ENCODE measurements at regions not wholly inside any gene's neighbourhood (a gene's known extent, or its start where the extent isn't known, plus 50 kb on each side); places are given as distances from the start of the nearest gene placed in this dataset.

DNA sequence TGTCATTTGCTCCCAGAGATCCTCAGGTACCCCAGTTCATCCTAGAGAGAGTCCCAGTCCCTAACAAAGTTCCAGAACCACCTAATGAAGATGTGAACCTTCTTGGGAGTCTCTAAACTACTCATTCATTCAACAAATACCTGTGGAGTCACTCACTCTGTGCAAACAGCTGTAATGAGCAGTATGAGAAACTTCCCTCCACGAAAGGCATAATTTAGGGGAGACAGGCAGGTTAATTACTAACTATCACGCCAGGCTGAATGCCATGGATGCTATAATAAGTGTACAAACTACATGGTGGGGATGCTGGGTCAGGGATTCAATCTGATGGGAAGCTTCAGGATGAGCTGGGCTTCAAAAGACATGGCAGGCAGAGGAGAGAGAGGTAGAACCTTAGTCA lies 70.1 kb upstream of the AFDN start:
- no peak for DNase-seq (ENCODE audit: low read depth)

DNA sequence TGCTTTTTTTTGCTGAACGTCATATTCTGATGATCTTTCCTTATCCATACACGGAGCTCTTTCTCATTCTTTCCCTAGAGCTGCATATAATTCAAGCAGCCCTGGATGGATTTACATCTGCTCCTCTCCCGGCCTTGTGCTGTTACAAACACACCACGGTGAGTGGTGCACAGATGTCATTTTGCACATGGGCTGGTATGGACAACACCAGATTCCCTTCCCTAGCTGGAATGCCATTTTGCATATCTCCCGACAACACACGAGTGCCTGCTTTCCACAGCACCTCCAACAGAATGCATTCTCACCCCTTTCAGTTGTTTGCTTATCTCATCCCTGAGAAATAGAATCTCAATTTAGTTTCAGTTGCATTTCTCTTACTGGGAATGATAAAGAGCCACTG lies 69.5 kb upstream of the AFDN start:
- no peak for DNase-seq (ENCODE audit: low read depth)

DNA sequence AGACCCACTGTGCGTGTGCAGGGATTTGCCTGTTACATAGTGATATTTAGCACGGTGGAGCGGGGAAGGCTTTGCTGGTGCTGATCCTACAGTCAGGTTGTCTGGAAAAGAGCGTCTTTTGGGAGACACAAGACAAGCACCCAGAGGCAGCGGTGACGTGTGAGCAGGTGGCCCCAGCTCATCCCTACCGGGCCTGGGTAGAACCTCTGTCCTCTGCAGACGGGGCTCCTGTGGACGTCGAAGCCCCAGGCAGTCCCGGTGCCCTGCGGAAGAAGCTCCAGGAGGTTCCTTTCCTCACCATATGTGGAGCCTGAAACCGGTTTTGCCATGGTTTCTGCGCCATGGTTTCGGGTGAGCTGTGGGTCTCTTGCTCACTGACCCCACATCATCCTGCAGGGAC lies 68.9 kb upstream of the AFDN start:
- no peak for DNase-seq (ENCODE audit: low read depth)

DNA sequence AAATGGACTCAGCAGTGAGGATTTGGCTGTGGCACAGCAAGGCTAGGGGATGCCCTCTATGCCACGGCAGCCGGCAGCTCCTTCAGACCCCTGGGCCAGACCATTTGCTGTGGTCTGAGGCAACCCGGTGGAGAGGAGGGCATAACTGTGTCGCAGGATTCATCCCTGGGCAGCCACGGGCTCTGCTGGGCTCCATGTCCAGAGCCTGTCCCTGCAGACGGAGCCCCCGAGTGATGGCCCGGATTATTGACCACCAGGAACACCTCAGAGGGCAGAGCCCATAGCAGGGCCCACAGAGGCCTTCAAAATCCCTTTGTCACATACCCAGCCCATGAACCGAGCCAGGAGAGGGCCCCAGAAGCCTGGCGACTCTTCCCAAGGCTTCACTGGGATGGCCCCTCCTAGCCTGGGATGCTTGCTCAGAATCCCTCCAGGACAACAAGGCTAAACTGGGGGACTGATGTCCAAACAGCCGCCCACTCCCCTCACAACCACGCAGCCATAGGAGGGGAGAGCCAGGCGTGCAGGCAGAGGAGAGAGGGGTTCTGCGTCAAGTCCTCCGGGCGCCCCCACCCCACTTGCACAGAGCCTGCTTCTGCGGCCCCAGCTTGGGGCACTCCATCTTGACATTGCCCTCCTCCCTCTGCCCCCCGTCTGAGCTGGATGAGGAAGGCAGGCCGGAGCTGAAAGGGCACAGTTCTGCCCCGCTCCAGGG lies 68.2 kb upstream of the AFDN start:
- no peak for DNase-seq (ENCODE audit: low read depth)

DNA sequence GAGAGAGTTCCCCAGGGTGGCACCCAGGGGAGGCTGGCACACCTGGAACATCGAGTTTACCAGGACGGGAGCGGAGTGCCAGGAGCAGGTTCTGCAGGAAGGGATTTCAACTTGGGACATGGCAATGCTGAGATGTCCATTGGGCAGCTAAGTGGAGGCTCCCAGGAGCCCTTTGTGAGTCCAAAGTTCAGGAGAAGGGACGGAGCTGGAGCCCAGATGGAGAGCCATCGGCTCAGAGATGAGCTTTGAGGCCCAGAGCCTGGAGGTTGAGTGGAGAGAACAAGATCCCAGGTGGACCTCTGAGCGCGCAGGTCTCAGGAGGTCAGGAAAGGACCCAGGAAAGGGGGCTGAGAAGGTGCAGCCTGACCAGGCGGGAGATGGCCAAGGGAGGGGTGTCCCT lies 67.5 kb upstream of the AFDN start:
- no peak for DNase-seq (ENCODE audit: low read depth)

DNA sequence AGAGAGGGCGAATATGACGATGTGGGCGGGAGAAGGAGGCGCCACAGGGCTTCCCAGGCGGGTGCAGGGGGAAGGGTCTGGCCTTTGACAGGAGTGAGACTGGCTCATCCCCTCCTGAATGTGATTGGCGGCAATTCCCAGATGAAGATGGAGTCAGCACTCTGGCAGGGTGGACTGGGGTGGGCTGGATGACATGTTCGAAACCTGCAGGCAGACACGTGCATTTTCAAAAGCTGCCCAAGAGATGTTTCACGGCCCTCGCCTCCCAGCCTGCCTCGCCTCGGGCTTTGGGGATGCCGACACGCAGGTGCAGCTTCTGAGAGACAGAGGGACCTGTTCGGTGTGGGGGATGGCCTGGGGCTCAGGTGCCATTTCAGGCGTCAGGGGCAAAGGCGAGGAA lies 66.8 kb upstream of the AFDN start:
- DNase-seq (ENCODE audit: low read depth) = no peak

DNA sequence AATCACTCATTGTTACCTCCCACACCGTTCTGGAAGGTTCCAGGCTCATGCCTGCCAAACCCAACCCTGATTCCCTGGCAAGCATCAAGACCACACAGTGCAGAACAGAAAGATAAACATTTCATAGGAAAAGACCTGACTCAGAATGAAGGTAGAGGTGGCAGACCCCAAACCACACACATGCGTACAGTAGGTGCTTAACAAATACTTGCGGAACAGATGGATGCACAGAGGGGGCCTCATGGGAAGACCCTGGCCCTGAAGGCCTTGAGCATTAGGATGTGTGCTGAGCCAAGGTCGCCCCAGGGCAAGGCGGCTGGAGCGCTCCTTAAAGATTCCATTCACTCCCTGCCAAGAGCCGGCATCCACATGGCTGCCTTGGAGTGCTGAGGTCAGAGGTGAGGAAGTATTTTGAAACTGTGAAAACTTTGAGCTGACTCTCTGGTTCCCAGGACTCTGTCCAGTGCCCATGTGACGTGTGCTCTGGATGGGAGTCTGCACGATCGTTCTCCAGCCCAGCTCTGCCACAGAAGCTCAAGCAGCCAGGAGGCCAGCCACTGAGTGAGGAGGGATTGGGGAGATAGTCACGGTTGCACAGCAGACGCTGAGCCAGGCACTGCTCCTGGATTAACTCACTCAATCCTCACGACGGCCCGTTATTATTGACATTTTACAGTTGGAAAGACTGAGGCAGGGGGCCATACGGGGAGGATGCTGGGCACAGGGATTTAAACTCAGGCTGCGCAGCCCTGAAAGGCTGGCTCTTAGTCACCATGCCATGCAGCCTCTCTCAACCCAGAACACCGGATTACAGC lies 65.5 kb upstream of the AFDN start:
- no peak for DNase-seq (ENCODE audit: low read depth)

DNA sequence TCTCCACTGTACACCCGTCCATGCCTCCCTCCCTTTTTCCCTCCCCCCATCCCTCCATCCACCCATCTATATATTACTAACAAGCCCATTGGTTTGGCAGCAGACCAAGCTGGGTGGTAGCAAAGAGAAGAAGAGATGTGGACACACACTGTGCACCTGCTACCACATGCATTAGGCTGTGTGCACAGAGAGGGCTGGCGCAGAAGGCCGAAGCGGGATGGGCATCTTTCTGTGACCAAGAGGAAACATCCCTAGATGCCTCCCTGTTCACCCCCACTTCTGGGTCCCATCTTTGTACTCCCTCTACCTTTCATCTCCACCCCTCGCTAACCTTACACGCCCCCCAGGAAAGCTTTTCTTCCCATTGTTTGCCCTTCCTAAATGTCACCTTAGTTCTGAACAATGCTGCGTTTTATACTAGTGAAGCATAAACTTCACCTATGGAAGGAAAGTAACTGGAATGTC lies 64.9 kb upstream of the AFDN start:
- no peak for DNase-seq (ENCODE audit: low read depth)

DNA sequence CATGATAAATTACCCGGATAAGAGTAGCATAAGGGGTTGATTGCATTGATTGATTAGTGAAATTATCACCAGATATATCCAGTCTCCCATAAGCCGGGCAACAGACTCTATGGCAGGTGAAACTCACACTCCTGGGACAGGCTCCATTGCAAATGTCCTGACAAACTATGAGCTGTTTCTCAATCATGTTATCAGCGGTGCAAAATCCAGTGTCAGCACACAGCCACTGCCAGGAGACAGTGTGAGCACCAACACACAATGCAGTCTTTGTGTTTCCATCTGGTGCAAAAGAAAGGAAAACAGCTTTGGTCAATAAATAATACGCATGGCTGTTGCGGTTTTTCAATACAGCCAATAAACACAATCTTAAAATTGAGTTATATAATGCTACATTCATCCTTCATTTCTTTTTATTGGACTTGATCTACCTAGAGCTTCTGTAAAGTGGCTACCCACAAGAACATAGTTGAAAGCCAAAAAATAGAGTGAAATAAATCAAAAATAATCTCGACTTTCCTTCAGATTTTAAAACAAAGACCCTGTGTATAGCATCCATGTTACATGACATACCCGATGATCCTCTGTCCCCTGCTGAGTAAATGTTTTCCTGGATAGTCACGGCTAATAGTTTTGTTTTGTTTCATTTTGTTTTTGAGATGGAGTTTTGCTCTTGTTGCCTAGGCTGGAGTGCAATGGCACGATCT lies 64.3 kb upstream of the AFDN start:
- no peak for DNase-seq (ENCODE audit: low read depth)

DNA sequence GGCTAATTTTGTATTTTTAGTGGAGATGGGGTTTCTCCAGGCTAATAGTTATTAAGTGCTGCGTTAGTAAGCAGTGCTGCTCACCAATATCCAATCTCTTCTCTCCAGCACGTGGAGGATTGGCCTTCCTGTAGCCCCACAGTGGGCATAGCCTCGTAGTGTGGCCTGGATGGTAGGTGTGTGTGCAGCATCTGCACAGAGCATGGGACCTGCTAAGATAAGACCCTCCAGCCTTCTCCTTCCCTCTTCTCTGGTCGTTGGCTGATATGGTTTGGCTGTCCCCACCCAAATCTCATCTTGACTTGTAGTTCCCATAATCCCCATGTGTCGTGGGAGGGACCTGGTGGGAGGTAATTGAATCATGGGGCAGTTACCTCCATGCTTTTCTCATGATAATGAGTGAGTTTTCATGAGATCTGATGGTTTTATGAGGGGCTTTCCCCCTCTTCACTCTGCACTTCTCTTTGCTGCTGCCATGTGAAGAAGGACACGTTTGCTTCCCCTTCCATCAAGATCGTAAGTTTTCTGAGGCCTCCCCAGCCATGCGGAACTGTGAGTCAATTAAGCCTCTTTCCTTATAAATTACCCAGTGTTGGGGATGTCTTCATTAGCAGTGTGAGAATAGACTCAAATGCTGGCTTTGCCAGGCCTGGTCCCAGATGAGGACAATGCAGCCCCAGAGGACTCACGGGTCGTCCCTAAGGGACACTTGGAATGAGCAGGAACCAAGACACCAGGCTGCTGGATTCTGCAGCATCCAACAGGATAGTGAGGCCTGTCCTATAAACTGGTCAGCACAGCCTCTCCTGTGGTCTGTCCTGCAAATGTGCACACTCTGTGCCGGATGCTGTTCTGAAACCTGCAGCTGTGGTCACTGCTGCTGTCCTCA lies 63.4 kb upstream of the AFDN start:
- DNase-seq (ENCODE audit: low read depth) = no peak

DNA sequence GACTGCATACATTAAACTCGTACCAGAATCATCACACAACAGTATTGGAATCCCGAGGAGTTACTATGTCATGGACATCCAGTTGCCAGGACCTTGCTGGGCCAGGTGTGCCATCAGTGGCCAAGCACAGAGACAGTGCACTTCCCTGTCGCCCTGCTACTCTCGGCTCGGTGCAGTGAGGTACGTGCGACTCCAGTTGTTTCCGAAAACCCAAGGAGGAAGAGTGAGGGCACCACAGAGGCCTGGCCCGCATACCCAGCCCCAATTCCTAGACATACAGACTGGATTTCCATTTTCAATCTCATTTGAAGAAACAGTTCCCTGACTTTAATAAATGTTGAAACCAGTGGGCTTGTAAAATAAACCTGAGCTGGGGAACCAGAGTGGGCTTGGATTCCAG lies 62.5 kb upstream of the AFDN start:
- no peak for DNase-seq (ENCODE audit: low read depth)

DNA sequence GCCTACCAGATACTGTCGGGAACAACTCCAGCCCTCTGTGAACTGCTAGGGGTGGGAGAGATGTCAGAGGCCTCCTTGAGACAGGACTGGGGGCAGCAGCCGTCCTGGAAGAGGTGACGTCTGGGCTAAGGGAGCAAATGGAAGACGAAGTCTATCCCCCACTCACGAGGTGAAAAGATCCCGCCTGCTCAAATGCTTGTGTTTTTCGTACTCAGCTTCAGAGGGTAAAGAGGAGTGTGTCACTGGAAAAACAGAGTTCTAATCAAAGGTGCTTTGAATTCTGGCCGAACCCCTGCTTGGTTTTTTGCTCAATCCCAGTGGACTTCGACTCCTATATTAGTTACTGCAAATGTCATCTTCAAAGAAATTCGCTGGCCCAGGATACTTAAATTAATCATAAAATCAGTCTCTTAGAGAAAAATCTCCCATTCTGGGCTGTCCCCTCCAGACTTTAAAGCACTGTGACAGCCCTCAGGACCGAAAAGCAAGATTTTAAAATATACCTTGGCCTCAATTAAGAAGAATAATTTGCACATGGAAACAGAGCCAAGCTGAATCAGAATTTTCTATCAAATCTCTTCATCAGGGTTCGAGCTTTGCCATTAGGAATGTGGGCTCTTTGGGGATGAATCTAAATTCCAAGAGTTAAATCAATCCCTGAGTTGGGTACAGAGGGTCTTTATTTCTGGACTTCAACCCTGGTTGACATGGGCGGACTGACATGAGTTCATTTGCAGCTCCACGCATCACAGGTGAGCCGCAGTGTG lies 61.8 kb upstream of the AFDN start:
- DNase-seq (ENCODE audit: low read depth) = no peak

DNA sequence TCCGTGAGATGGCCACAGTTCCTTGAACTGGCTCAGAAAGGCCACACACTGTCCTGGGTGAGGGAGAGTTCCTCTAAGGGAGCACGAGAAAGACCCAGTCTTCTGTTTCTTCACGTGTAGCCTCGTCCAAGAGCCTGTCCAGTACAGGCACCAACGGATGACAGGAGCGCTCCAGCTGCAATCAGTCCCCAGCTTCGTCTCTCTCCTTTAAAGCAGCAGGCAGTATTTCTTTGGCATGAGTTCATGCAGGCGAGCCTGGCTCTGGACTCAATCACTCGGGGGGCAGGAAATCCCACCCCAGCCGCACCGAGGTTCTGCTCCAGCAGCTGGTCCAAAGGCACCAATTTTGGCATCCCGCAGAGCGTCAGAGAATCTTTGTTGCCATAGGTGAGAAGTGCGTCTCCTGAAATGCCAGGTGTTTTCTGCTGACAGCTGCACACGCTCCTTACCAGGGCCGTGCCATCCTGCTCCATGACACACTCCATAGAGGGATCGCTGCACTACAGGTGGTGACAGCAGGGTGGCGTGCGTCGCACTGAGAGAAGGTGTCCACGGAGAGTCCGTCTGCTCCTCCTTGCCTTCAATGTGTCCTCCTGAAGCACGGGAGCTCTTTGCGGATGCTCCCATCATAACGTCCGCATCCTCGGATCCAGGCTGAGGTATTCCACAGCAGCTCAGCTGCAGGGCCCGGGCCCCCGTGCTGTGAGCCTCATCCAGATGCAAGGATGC lies 59.6 kb upstream of the AFDN start:
- no peak for DNase-seq (ENCODE audit: low read depth)

DNA sequence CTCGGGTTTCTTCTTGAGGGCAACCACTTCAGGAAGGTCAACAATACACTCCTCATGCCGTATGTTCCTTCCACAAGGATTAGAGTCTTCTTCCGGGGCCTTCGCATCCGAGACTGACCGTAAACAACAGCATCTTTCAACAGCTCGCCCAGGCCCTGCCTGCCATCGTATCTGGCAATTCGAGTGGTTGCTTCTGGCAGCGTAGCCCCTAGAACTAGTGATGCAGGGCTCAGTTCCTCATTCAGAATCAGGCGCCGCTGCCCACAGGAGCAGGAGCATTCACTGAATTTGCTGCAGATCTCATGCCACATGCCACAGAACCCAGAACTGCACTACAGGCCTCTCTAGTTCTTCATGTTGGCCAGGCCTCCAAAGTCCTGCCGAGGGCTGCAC lies 59.0 kb upstream of the AFDN start:
- DNase-seq (ENCODE audit: low read depth) = no peak

DNA sequence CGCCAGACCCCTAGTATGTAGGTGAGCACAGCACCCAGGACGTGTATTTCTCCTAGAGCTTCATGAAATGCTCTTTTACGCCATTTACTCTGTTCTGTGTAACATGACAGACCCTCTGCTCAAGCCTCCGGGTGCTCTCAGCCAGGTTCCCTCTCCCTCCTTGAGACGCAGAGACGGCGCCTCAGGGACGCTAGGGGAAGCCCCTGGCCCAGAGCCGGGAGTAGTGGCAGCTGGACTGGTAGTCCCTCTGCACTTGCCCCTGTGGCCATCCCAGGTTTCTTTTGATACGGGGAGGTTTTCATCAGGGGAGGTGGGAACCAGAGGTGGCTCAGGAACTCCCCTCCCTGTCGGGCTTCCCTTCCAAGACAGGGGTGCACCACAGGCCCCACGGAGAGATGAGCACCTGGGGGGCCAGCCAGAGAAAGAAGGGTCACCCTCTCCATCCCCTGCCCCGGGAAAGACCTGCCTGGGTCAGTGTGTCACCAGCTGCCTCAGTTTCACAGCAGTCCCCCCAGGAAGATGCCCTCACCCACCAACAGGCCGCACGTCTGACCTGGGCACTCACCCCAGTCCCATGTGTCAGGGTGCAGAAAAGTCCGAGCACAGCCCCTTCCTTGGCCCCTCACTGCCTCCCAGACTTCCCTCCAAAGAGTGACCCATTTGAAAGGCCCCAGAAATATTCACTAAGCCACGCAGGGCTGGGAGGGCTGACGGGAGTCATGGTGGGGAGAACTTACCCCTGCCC lies 58.1 kb upstream of the AFDN start:
- no peak for DNase-seq (ENCODE audit: low read depth)

DNA sequence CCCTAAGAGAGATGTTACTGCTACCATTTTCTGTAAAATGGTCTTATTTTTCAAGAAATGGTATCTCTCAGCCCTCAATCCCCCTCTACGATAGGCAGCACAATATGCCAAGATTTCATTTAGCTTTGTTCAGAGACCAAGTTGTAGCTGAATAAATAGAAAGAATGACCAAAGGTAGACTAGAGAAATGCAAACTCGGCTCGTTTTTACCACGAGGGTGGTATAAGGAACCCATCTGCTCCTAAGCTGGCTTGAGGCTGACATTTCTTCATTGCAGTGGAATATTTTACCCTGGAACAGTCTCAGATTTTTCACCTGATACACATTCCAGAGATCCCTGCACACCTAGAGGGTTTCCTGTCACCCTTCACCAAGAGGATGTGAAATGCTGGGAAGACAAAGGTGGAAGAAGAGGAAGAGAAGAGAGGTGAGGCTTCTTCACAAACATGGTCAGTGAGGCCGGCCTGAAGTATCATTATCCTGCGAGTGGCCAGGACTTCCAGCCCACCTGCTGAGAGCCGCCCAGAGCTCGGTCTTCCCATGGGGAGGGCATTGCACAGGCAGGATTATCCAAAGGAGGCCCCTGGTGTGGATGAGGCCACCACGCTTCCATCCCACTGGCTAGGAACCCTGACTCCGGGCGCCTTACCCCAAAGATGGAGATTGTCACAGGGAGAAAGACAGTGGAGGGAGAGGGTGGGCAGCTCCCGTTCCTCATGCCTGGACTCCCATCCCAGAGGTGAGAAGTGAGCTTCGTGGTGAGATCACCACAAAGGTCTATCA lies 57.1 kb upstream of the AFDN start:
- DNase-seq (ENCODE audit: low read depth) = no peak

DNA sequence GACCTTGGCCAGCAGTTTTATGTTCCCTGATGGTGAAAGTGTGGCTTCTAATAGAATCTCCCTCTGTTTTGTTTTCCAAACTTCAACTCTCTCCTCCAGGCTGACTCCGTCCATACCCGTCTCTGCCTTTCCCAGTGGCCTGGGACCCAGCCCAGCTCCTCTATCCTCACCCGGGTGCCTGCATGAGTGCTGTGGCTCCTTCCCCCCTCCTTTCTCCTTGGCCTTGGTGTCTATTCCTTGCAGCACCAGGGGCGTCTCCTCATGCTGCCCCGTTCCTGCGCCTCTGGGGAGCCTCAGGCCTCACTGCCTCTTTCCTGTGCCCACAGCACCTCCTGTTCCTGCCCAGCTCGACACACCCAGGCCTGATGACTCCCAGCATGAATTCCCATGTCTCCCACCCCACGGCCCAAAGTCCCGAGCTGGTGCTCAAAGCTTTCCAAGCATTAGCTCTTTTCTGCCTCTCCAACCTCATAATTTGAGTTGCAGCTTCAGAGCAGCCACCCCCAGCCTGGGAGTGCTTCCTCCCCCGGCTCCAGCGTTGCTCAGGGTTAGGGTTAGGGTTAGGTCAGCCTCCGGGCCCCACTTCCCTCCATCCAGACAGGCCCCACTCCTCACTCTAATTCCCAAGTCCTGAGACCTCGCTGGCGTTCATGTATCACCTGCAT lies 56.3 kb upstream of the AFDN start:
- DNase-seq (ENCODE audit: low read depth) = no peak

DNA sequence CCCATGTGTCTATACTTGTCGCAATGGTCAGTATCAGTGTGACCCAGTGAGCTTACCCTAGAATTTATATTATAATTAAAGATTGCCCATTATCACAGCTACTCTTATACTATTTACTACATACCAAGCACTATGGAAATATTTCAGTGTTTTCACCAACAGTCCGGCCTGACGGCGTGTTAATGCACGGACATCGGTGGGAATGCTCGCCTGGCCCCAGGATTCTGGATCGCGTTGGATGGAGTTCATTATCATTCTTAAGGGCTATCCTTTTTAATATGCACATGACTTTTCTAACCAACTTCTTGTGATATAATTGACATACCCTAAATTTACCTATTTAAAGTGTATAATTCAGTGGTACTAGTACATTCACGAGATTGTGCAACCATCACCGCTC lies 51.8 kb upstream of the AFDN start:
- no peak for DNase-seq (ENCODE audit: low read depth)

Measured in activated T-helper 1 cell treated with Interleukin-2 at 50 U/mL for 16 hours (primary cell).